ENCODE measurements at regions not wholly inside any gene's neighbourhood (a gene's known extent, or its start where the extent isn't known, plus 50 kb on each side); places are given as distances from the start of the nearest gene placed in this dataset.
"Not testable (repeated sequence)": the region's sequence is repeated elsewhere in the genome, so short reads cannot be mapped to it uniquely, and the experiment has no call there.

DNA sequence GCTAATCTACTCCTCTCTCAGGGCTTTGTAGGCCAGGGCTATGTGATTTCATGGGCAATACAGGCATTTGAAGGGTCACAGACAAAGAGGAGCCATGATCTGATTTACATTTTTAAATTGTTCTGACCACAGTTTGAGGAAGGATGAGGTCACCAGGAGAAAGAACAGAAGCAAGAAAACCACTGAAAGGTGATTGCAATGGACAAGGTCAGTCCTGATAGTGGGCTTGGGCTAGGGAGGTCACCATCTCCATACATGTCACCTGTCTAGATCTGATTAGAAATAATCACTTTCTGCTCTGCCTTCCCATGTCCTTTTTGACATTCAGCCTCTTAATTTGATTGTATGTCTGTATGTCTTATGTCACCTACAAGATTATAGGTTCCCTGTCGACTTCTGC, 248.9 kb upstream of the CWC22 start:
- no peaks in the 10 kb centered on the region for H3K27me3 ChIP-seq (ENCODE audit: control insufficient read depth, insufficient read depth, low read length)
- peaks cover 3% of the 10 kb centered on the region for H3K9me3 ChIP-seq (ENCODE audit: control insufficient read depth, insufficient read depth, low read length)
- H3K4me1 ChIP-seq (ENCODE audit: control insufficient read depth, insufficient read depth, low read length): no peaks in the 10 kb centered on the region
- no peak overlapping the region for H3K27ac ChIP-seq (ENCODE audit: low read depth, low read length)
- WGBS (ENCODE audit: insufficient coverage): no CpG with 5 or more reads among the region's 1 CpG
- no peak for DNase-seq (ENCODE audit: low read depth in 4 of 6, low spot score in 6 of 6)
- no peak overlapping the region for H3K4me3 ChIP-seq (ENCODE audit: low read depth, low read length)
- no peaks in the 10 kb centered on the region for H3K36me3 ChIP-seq (ENCODE audit: control insufficient read depth, insufficient read depth, low read length)

DNA sequence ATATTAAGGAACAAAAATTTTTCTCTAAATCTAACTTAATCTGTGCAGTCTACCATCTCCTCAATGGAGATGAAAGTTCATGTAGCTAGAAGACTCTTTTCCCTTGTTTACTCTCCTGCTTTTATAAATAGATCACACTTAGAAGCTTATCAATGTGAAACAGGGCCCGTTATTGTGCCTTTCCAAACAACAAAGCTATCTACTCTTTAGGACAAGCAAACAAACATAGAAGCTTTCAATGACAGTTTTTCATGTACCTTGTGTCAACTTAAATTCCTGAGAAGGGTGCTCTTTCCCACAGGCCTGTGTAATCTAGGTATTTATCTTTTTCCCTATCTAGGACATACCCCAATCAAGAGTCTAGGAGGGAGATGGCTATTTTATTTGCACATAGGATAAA, 247.8 kb upstream of the CWC22 start:
- Histone ChIP-seq H3K27ac (ENCODE audit: low read depth, low read length) (no peak overlapping the region), H3K36me3 (ENCODE audit: control insufficient read depth, insufficient read depth, low read length) (no peaks in the 10 kb centered on the region), H3K27me3 (ENCODE audit: control insufficient read depth, insufficient read depth, low read length) (no peaks in the 10 kb centered on the region), H3K9me3 (ENCODE audit: control insufficient read depth, insufficient read depth, low read length) (no peaks in the 10 kb centered on the region), H3K4me3 (ENCODE audit: low read depth, low read length) (no peak overlapping the region), H3K4me1 (ENCODE audit: control insufficient read depth, insufficient read depth, low read length) (no peaks in the 10 kb centered on the region)
- DNase-seq (ENCODE audit: low read depth in 4 of 6, low spot score in 6 of 6): no peak
- WGBS (ENCODE audit: insufficient coverage): 75% methylated on average over 1 of the region's 1 CpG

DNA sequence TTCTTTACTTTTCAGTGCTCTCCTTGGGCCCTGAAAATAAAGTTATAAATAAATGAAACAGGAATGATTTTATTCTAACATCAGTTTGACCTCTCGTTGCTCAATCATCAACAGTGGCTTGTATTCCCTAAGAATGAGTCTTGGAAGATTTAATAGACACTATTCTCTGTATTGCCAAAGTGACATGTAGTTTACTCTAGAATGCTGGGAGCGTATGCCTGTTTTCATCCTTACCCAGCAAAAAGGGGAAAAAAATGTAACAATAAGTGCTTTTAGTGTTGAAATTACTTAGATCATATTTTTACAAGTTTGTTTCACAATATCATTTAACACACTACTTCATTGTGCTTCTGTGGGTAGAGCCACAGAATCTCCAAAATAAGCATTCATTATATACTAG, 240.6 kb upstream of the CWC22 start:
- WGBS (ENCODE audit: insufficient coverage): no CpG with 5 or more reads among the region's 2 CpGs
- H3K27ac ChIP-seq (ENCODE audit: low read depth, low read length): no peak overlapping the region
- no peaks in the 10 kb centered on the region for H3K36me3 ChIP-seq (ENCODE audit: control insufficient read depth, insufficient read depth, low read length)
- H3K27me3 ChIP-seq (ENCODE audit: control insufficient read depth, insufficient read depth, low read length): no peaks in the 10 kb centered on the region
- no peak overlapping the region for H3K4me3 ChIP-seq (ENCODE audit: low read depth, low read length)
- no peaks in the 10 kb centered on the region for H3K9me3 ChIP-seq (ENCODE audit: control insufficient read depth, insufficient read depth, low read length)
- H3K4me1 ChIP-seq (ENCODE audit: control insufficient read depth, insufficient read depth, low read length): no peaks in the 10 kb centered on the region
- no peak for DNase-seq (ENCODE audit: low read depth in 4 of 6, low spot score in 6 of 6)

- no peaks in the 10 kb centered on the region for H3K36me3 ChIP-seq (ENCODE audit: control insufficient read depth, insufficient read depth, low read length)
- H3K4me3 ChIP-seq (ENCODE audit: low read depth, low read length): no peak overlapping the region
- no peak overlapping the region for H3K27ac ChIP-seq (ENCODE audit: low read depth, low read length)
- WGBS (ENCODE audit: insufficient coverage): 26% methylated on average over 2 of the region's 2 CpGs
- H3K4me1 ChIP-seq (ENCODE audit: control insufficient read depth, insufficient read depth, low read length): no peaks in the 10 kb centered on the region
- H3K27me3 ChIP-seq (ENCODE audit: control insufficient read depth, insufficient read depth, low read length): no peaks in the 10 kb centered on the region
- no peaks in the 10 kb centered on the region for H3K9me3 ChIP-seq (ENCODE audit: control insufficient read depth, insufficient read depth, low read length)
- DNase-seq (ENCODE audit: low read depth in 4 of 6, low spot score in 6 of 6): peak in 1 of 6 donors; percentile 4
These were observed 239.2 kb upstream of the CWC22 start for GRCh38 chr2:180246268-180246667.

DNA sequence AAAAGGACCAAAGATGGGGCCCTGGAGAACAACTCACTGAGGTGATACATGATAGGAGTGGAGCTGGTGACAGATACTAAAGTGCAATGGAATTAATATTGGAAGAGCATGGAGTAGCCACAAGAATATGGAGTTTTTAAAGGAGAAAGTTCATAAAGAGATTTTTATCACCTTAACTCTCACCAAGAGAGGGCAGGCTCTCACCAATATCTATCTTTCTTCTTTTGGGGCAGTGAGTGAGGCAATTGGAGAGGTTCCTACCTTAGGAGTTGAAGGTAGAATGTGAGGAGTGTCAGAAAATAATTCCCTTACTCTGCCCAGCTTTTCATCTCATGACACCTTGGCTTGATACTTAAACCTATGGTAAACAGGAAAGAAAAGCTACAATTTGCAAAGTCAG, 233.7 kb upstream of the CWC22 start:
- Histone ChIP-seq H3K27ac (ENCODE audit: low read depth, low read length) (no peak overlapping the region), H3K4me1 (ENCODE audit: control insufficient read depth, insufficient read depth, low read length) (no peaks in the 10 kb centered on the region), H3K9me3 (ENCODE audit: control insufficient read depth, insufficient read depth, low read length) (no peaks in the 10 kb centered on the region), H3K4me3 (ENCODE audit: low read depth, low read length) (no peak overlapping the region), H3K27me3 (ENCODE audit: control insufficient read depth, insufficient read depth, low read length) (no peaks in the 10 kb centered on the region), H3K36me3 (ENCODE audit: control insufficient read depth, insufficient read depth, low read length) (no peaks in the 10 kb centered on the region)
- no peak for DNase-seq (ENCODE audit: low read depth in 4 of 6, low spot score in 6 of 6)

- Histone ChIP-seq H3K27ac (ENCODE audit: low read depth, low read length) (no peak overlapping the region), H3K27me3 (ENCODE audit: control insufficient read depth, insufficient read depth, low read length) (no peaks in the 10 kb centered on the region)
- DNase-seq (ENCODE audit: low read depth in 4 of 6, low spot score in 6 of 6): no peak
These were observed 231.6 kb upstream of the CWC22 start for GRCh38 chr2:180238729-180239128.

DNA sequence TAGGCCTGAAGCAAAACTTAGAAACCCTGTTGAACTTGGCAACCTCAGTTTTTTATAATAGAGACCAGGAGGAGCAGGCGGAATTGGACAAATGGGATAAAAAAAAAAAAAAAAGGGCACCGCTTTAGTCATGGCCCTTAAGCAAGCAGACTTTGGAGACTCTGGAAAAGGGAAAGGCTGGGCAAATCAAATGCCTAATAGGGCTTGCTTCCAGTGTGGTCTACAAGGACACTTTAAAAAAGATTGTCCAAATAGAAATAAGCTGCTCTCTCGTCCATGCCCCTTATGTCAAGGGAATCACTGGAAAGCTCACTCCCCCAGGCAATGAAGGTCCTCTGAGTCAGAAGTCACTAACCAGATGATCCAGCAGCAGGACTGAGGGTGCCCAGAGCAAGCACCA, 229.0 kb upstream of the CWC22 start:
- not testable (repeated sequence) for H3K27ac ChIP-seq (ENCODE audit: low read depth, low read length); H3K27me3 ChIP-seq (ENCODE audit: control insufficient read depth, insufficient read depth, low read length); DNase-seq (ENCODE audit: low read depth in 4 of 6, low spot score in 6 of 6); H3K4me1 ChIP-seq (ENCODE audit: control insufficient read depth, insufficient read depth, low read length); H3K9me3 ChIP-seq (ENCODE audit: control insufficient read depth, insufficient read depth, low read length); H3K36me3 ChIP-seq (ENCODE audit: control insufficient read depth, insufficient read depth, low read length); H3K4me3 ChIP-seq (ENCODE audit: low read depth, low read length)
- 80% methylated on average over 1 of the region's 3 CpGs for WGBS (ENCODE audit: insufficient coverage)

More at GRCh38 chr2:180238729-180239128, 231.6 kb upstream of the CWC22 start:
- Histone ChIP-seq H3K9me3 (ENCODE audit: control insufficient read depth, insufficient read depth, low read length) (no peaks in the 10 kb centered on the region), H3K4me1 (ENCODE audit: control insufficient read depth, insufficient read depth, low read length) (no peaks in the 10 kb centered on the region), H3K36me3 (ENCODE audit: control insufficient read depth, insufficient read depth, low read length) (no peaks in the 10 kb centered on the region), H3K4me3 (ENCODE audit: low read depth, low read length) (no peak overlapping the region)
- 95% methylated on average over 7 of the region's 8 CpGs for WGBS (ENCODE audit: insufficient coverage)

- not testable (repeated sequence) for DNase-seq (ENCODE audit: low read depth in 4 of 6, low spot score in 6 of 6); H3K4me1 ChIP-seq (ENCODE audit: control insufficient read depth, insufficient read depth, low read length); H3K27ac ChIP-seq (ENCODE audit: low read depth, low read length); H3K4me3 ChIP-seq (ENCODE audit: low read depth, low read length); H3K36me3 ChIP-seq (ENCODE audit: control insufficient read depth, insufficient read depth, low read length); H3K27me3 ChIP-seq (ENCODE audit: control insufficient read depth, insufficient read depth, low read length); H3K9me3 ChIP-seq (ENCODE audit: control insufficient read depth, insufficient read depth, low read length)
- WGBS (ENCODE audit: insufficient coverage): no CpG with 5 or more reads among the region's 4 CpGs
These were observed 228.4 kb upstream of the CWC22 start for GRCh38 chr2:180235506-180235905.

DNA sequence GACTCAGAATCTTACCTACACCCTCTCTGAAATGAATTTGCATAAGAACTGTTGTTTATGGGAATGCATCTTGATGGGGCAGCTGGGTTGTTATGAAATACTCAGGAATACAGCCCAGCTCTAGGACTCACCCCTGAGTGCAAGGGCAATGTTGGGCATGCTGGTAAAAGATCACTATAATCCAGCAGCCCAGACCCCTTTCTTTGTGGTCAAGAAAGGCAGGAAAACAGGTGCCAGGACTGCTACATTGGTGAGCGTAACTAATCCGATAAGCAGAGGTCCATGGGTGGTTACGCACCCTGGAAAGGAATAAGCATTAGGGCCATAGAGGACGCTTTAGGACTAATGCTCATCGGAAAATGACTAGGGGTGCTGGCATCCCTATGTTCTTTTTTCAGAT, 227.9 kb upstream of the CWC22 start:
- WGBS (ENCODE audit: insufficient coverage): 91% methylated on average over 5 of the region's 5 CpGs
- not testable (repeated sequence) for H3K27me3 ChIP-seq (ENCODE audit: control insufficient read depth, insufficient read depth, low read length); H3K4me1 ChIP-seq (ENCODE audit: control insufficient read depth, insufficient read depth, low read length); H3K9me3 ChIP-seq (ENCODE audit: control insufficient read depth, insufficient read depth, low read length); H3K27ac ChIP-seq (ENCODE audit: low read depth, low read length); H3K36me3 ChIP-seq (ENCODE audit: control insufficient read depth, insufficient read depth, low read length); H3K4me3 ChIP-seq (ENCODE audit: low read depth, low read length); DNase-seq (ENCODE audit: low read depth in 4 of 6, low spot score in 6 of 6)

DNA sequence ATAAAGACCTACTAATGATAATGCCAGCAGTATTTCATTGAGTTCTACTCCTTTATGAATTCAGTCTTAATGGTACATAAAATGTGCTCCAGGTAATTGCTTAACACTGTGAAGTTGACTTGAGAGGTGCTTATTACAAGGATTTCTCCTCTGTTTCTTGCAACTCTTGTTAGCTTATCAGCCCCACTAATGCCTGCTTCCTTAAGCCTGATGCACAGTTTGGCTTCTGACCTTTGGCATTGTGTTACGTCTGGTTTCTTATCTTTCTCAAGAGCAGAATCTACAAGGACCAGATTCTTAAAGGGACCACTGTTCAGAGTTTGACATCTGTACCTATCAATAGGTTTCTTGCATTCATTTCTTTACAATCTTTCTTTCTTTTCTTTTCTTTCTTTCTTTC, 223.9 kb upstream of the CWC22 start:
- Histone ChIP-seq H3K4me1 (ENCODE audit: control insufficient read depth, insufficient read depth, low read length) (no peaks in the 10 kb centered on the region), H3K4me3 (ENCODE audit: low read depth, low read length) (no peak overlapping the region), H3K27ac (ENCODE audit: low read depth, low read length) (no peak overlapping the region), H3K36me3 (ENCODE audit: control insufficient read depth, insufficient read depth, low read length) (no peaks in the 10 kb centered on the region), H3K9me3 (ENCODE audit: control insufficient read depth, insufficient read depth, low read length) (no peaks in the 10 kb centered on the region), H3K27me3 (ENCODE audit: control insufficient read depth, insufficient read depth, low read length) (no peaks in the 10 kb centered on the region)
- no peak for DNase-seq (ENCODE audit: low read depth in 4 of 6, low spot score in 6 of 6)
- 17% methylated on average over 1 of the region's 1 CpG for WGBS (ENCODE audit: insufficient coverage)
